ENCODE measurements at regions not wholly inside any gene's neighbourhood (a gene's known extent, or its start where the extent isn't known, plus 50 kb on each side); places are given as distances from the start of the nearest gene placed in this dataset.
"Not testable (repeated sequence)": the region's sequence is repeated elsewhere in the genome, so short reads cannot be mapped to it uniquely, and the experiment has no call there.

DNA sequence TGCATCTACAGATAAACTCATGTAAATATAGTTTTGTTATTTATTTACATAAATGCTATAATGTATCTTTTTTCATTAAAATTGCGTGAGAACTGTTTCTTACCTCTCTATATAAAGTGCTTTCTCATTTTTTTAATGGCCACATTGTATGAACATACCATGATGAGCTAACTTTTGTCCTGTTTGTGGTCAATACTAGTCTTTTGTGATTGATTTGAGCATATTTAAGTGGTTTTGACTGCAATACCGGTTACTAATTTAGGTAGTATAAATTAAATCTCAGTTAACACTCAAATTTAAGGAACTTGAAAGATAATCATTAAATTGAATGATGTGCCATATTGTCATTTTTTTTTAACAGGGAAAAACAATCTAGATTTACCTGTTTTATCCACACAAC is 108.2 kb downstream of the HAUS1 start:
- Histone ChIP-seq H3K27me3 (ENCODE audit: control insufficient read depth, insufficient read depth, low read length) (no peaks in the 10 kb centered on the region), H3K4me3 (ENCODE audit: low read length) (no peak overlapping the region), H3K9ac (ENCODE audit: low read length) (no peak overlapping the region), H3K4me1 (ENCODE audit: control insufficient read depth, insufficient read depth, low read length) (no peaks in the 10 kb centered on the region), H3K36me3 (ENCODE audit: control insufficient read depth, insufficient read depth, low read length) (no peaks in the 10 kb centered on the region), H3K27ac (ENCODE audit: low read depth, low read length) (no peak overlapping the region)

GRCh38 chr18:46213295-46213694 is 109.1 kb downstream of the HAUS1 start:
- no peaks in the 10 kb centered on the region for H3K36me3 ChIP-seq (ENCODE audit: control insufficient read depth, insufficient read depth, low read length)
- H3K27me3 ChIP-seq (ENCODE audit: control insufficient read depth, insufficient read depth, low read length), result no peaks in the 10 kb centered on the region
- H3K4me1 ChIP-seq (ENCODE audit: control insufficient read depth, insufficient read depth, low read length), result no peaks in the 10 kb centered on the region
- H3K27ac ChIP-seq (ENCODE audit: low read depth, low read length), result no peak overlapping the region
- no peak overlapping the region for H3K9ac ChIP-seq (ENCODE audit: low read length)
- H3K4me3 ChIP-seq (ENCODE audit: low read length), result no peak overlapping the region

DNA sequence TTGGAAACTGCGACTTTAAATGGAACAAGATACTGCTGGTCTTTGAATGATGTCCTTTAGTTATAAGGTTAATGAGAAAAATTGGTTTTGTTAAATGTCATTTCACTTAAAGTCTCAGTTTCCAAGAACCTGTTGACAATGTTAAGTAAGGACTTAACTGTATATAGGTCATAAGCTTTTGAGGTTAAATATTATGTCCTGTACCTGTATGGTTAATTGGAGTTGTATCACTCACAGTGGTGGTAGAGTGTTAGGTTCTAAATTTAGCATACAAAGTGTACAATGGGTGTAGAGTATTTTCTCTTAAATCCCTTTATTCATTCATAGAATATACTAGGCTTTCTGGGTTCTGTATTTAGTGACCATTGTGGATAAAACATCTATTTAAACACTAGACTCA is 110.2 kb downstream of the HAUS1 start:
- H3K4me1 ChIP-seq (ENCODE audit: control insufficient read depth, insufficient read depth, low read length), result no peaks in the 10 kb centered on the region
- H3K27ac ChIP-seq (ENCODE audit: low read depth, low read length), result no peak overlapping the region
- H3K4me3 ChIP-seq (ENCODE audit: low read length), result no peak overlapping the region
- no peaks in the 10 kb centered on the region for H3K36me3 ChIP-seq (ENCODE audit: control insufficient read depth, insufficient read depth, low read length)
- H3K27me3 ChIP-seq (ENCODE audit: control insufficient read depth, insufficient read depth, low read length), result no peaks in the 10 kb centered on the region
- no peak overlapping the region for H3K9ac ChIP-seq (ENCODE audit: low read length)

- no peaks in the 10 kb centered on the region for H3K27me3 ChIP-seq (ENCODE audit: control insufficient read depth, insufficient read depth, low read length)
- no peak overlapping the region for H3K4me3 ChIP-seq (ENCODE audit: low read length)
- no peak overlapping the region for H3K9ac ChIP-seq (ENCODE audit: low read length)
- no peaks in the 10 kb centered on the region for H3K4me1 ChIP-seq (ENCODE audit: control insufficient read depth, insufficient read depth, low read length)
- H3K36me3 ChIP-seq (ENCODE audit: control insufficient read depth, insufficient read depth, low read length), result no peaks in the 10 kb centered on the region
- H3K27ac ChIP-seq (ENCODE audit: low read depth, low read length), result no peak overlapping the region
Measured at GRCh38 chr18:46215902-46216723, 111.9 kb downstream of the HAUS1 start.

GRCh38 chr18:46220116-46220515 is 115.9 kb downstream of the HAUS1 start:
- Histone ChIP-seq H3K4me1 (ENCODE audit: control insufficient read depth, insufficient read depth, low read length) (no peaks in the 10 kb centered on the region), H3K36me3 (ENCODE audit: control insufficient read depth, insufficient read depth, low read length) (no peaks in the 10 kb centered on the region), H3K27ac (ENCODE audit: low read depth, low read length) (no peak overlapping the region), H3K4me3 (ENCODE audit: low read length) (no peak overlapping the region), H3K9ac (ENCODE audit: low read length) (no peak overlapping the region), H3K27me3 (ENCODE audit: control insufficient read depth, insufficient read depth, low read length) (no peaks in the 10 kb centered on the region)

DNA sequence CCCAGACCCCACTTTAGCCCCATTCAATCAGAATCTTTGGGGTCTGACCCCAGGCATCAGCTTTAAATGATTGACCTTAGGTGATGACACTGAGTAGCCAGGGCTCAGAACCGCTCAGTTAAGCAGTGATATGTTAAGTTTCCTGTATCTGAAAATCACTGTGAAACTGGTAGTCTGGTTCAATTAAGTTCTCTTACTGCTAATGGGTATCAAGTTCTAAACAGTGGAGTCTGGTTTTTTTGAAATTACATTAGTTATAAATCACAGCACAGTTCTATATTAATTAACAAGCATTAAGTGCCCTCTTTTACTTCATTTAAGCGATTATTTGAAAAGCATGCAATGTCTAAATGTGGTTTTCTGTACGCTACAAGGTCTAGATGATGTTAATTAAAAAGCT is 117.9 kb downstream of the HAUS1 start:
- Histone ChIP-seq H3K27ac (ENCODE audit: low read depth, low read length) (no peak overlapping the region), H3K4me1 (ENCODE audit: control insufficient read depth, insufficient read depth, low read length) (no peaks in the 10 kb centered on the region)

DNA sequence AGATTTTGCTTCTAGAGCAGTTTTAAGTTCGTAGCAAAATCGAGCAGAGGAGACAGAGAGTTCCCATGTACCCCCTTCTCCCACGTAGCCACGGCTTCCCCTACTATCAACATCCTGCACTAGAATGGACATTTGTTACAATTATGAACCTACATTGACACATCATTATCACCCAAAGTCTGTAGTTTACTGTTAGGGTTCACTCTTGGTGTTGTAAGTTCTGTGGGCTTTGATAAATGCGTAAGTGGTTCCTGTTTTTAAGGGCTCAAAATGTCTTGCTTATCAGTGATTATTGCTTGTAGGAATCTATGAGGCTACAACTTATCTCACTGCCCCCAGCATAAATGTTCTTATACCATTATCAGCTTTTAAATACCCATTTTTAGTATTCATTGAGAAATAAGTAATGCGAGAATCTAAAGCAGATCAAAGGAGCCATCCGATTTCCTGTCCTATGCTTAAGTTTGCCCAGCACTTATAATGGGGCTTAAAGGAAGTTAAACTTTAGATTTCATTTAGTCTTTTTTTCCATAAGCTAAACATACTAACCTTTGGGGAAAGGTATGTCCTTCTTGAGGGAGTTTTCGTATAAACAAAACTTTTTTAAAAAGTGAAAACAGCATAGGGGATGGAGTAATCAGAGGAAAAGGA is 118.7 kb downstream of the HAUS1 start:
- Histone ChIP-seq H3K27me3 (ENCODE audit: control insufficient read depth, insufficient read depth, low read length) (no peaks in the 10 kb centered on the region), H3K4me1 (ENCODE audit: control insufficient read depth, insufficient read depth, low read length) (no peaks in the 10 kb centered on the region), H3K36me3 (ENCODE audit: control insufficient read depth, insufficient read depth, low read length) (no peaks in the 10 kb centered on the region), H3K4me3 (ENCODE audit: low read length) (no peak overlapping the region), H3K27ac (ENCODE audit: low read depth, low read length) (no peak overlapping the region), H3K9ac (ENCODE audit: low read length) (no peak overlapping the region)

More for the DNA sequence above, 117.9 kb downstream of the HAUS1 start:
- Histone ChIP-seq H3K27me3 (ENCODE audit: control insufficient read depth, insufficient read depth, low read length) (no peaks in the 10 kb centered on the region), H3K9ac (ENCODE audit: low read length) (no peak overlapping the region), H3K4me3 (ENCODE audit: low read length) (no peak overlapping the region), H3K36me3 (ENCODE audit: control insufficient read depth, insufficient read depth, low read length) (no peaks in the 10 kb centered on the region)

GRCh38 chr18:46224181-46224775 is 120.1 kb downstream of the HAUS1 start:
- Histone ChIP-seq H3K4me1 (ENCODE audit: control insufficient read depth, insufficient read depth, low read length) (no peaks in the 10 kb centered on the region), H3K27ac (ENCODE audit: low read depth, low read length) (no peak overlapping the region), H3K4me3 (ENCODE audit: low read length) (no peak overlapping the region), H3K9ac (ENCODE audit: low read length) (no peak overlapping the region), H3K36me3 (ENCODE audit: control insufficient read depth, insufficient read depth, low read length) (no peaks in the 10 kb centered on the region), H3K27me3 (ENCODE audit: control insufficient read depth, insufficient read depth, low read length) (no peaks in the 10 kb centered on the region)

DNA sequence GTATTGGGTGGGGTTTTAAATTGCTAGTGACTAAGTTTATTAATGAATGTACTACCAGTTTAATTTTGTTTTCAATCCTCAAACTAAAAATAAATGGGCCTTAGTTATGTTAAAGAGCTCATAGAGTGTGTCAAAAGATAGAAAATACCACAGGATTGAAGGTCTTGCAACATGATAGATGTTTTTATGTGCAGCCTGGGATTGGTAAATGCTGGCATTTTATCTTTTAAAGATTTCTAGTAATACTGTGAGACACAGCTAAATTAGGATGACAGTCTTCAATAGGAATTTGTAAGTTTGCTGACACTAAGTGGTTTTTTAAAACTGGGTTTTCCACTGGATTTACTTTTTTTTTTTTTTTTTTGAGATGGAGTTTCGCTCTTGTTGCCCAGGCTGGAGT is 122.3 kb downstream of the HAUS1 start:
- Histone ChIP-seq H3K9ac (ENCODE audit: low read length) (no peak overlapping the region), H3K27ac (ENCODE audit: low read depth, low read length) (no peak overlapping the region), H3K36me3 (ENCODE audit: control insufficient read depth, insufficient read depth, low read length) (no peaks in the 10 kb centered on the region), H3K4me3 (ENCODE audit: low read length) (no peak overlapping the region), H3K4me1 (ENCODE audit: control insufficient read depth, insufficient read depth, low read length) (no peaks in the 10 kb centered on the region), H3K27me3 (ENCODE audit: control insufficient read depth, insufficient read depth, low read length) (no peaks in the 10 kb centered on the region)

GRCh38 chr18:46229641-46230040 is 125.5 kb downstream of the HAUS1 start:
- H3K27me3 ChIP-seq (ENCODE audit: control insufficient read depth, insufficient read depth, low read length); H3K36me3 ChIP-seq (ENCODE audit: control insufficient read depth, insufficient read depth, low read length); H3K27ac ChIP-seq (ENCODE audit: low read depth, low read length); H3K9ac ChIP-seq (ENCODE audit: low read length); H3K4me1 ChIP-seq (ENCODE audit: control insufficient read depth, insufficient read depth, low read length); H3K4me3 ChIP-seq (ENCODE audit: low read length): not testable (repeated sequence)

GRCh38 chr18:46236156-46236555 is 132.0 kb downstream of the HAUS1 start:
- no peak overlapping the region for H3K4me3 ChIP-seq (ENCODE audit: low read length)
- H3K36me3 ChIP-seq (ENCODE audit: control insufficient read depth, insufficient read depth, low read length), result no peaks in the 10 kb centered on the region
- no peak overlapping the region for H3K27ac ChIP-seq (ENCODE audit: low read depth, low read length)
- no peaks in the 10 kb centered on the region for H3K27me3 ChIP-seq (ENCODE audit: control insufficient read depth, insufficient read depth, low read length)
- no peaks in the 10 kb centered on the region for H3K4me1 ChIP-seq (ENCODE audit: control insufficient read depth, insufficient read depth, low read length)
- no peak overlapping the region for H3K9ac ChIP-seq (ENCODE audit: low read length)

GRCh38 chr18:46237891-46238290 is 133.7 kb downstream of the HAUS1 start:
- H3K27me3 ChIP-seq (ENCODE audit: control insufficient read depth, insufficient read depth, low read length), result no peaks in the 10 kb centered on the region
- H3K36me3 ChIP-seq (ENCODE audit: control insufficient read depth, insufficient read depth, low read length), result no peaks in the 10 kb centered on the region

More at GRCh38 chr18:46237891-46238290, 133.7 kb downstream of the HAUS1 start:
- no peak overlapping the region for H3K4me3 ChIP-seq (ENCODE audit: low read length)
- H3K4me1 ChIP-seq (ENCODE audit: control insufficient read depth, insufficient read depth, low read length), result no peaks in the 10 kb centered on the region
- H3K9ac ChIP-seq (ENCODE audit: low read length), result no peak overlapping the region
- no peak overlapping the region for H3K27ac ChIP-seq (ENCODE audit: low read depth, low read length)
